ENCODE measurements at regions not wholly inside any gene's neighbourhood (a gene's known extent, or its start where the extent isn't known, plus 50 kb on each side); places are given as distances from the start of the nearest gene placed in this dataset.

DNA sequence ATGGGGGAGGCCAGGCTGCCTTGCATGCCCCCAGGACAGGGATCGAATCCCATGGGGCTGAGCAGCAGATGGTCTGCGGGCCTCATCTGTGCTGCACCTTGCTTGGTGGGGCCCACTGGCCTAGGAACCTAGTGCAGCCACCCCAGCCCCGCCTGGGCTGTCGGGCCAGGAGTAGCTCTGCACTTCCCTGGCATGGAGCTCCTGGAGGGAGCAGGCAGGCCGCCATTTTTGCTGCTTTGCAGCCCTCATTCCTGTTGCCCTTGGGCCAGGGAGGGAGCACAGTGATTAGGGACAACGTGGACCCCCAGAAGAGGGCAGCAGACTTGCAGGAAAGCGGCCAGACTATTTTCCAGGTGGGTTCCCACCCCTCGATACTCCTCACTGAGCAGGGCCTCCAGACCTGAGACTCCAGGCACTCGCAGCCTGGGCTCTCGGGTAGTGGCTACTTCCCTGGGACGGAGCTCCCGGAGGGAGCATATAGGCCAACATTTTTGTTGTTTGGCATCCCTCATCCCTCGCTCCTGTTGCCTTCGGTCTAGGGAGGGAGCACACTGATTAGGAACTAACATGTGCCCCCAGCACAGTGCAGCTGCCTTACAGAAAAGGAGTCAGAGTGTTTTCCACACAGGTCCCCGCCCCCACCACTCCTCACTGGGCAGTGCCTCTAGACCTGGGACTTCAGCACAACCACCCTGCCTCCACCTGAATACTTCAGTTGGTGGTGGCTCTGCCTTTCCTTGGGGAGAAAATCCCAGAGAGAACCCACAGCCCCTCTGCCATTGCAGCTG is 99.5 kb downstream of the MAIP1 start:
- DNase-seq (ENCODE audit: low read depth, low spot score), result peak; percentile 83

DNA sequence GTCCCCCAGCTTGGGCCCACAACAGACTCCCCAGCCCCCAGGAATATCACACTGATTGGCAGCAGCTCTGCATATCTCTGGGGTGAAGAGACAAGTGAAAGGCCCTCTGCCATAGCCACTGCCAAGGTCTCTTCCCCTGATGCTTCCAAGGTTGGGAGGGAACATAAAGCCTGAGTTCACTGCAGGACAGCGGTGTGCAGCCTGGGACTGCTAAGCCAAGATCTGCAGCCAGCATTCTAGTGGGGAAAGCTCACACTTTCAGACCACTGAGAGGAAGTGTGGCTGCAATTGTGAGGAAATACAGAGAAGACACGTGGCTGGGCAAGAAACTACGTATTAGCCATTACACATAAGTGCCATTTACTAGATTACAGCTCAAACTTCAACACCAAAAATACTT is 100.7 kb downstream of the MAIP1 start:
- DNase-seq (ENCODE audit: low read depth, low spot score), result no peak

GRCh38 chr2:200063155-200063554 is 107.8 kb downstream of the MAIP1 start:
- no peak for DNase-seq (ENCODE audit: low read depth, low spot score)

- DNase-seq (ENCODE audit: low read depth, low spot score), result no peak
Observed at GRCh38 chr2:200064879-200065278, 109.5 kb downstream of the MAIP1 start.

DNA sequence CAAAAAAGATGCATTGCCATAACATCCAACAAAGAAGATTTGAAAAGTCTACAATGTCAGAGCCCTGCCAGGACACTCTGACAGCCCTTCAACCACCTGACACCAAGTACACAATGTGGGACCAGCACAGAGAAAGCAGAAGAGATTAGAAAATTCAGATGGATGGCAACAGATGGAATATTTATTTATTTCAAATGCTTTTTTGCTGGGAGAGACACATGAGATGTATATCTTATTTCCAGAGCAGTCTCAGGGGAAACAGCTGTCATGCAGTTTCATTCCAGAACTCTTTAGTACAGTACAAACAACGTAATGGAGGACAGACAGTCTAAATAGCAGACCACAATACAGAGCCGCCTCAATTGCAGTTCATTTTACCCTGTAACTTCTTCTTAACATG is 110.1 kb downstream of the MAIP1 start:
- no peak for DNase-seq (ENCODE audit: low read depth, low spot score)

DNA sequence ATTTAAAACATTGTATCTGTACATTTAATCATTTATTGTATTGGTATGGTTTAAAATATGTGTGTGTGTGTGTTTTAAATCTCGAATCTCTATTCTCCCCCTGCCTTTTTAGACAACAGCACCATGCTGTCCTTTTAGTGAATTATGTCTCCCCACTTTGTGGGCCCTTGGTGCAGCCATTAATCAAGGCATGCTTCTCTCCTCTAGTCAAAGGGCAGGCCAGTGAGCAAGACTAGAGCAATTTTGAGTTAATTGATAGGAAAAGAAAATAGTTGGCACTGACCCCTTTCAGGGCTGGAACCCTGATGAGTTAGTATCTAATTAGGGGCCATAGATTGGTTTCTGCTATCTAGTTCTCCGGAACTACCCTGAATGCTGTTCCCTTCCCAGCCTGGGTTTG is 111.0 kb downstream of the MAIP1 start:
- DNase-seq (ENCODE audit: low read depth, low spot score), result no peak

GRCh38 chr2:200068642-200069041 is 113.3 kb downstream of the MAIP1 start:
- no peak for DNase-seq (ENCODE audit: low read depth, low spot score)

DNA sequence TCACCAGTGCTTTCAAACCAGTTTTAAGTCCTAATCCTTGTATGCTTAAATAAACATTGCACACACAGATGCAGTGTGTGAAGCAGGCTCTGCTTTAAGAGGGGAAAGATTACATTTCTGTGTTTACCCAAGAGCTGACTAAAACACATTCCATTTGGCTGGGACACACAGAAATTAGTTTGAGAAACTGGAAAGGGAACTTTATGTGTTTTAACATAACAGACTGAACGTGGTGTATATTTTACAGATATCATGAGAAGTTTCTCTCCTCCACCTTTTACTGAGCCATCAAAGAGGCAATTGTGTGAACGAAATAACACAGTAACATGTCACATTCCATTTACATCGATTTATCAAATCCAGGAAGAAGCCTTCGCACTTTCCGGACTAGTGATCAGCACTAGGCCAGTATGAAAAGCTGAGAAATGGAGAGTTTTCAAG is 121.8 kb downstream of the MAIP1 start:
- DNase-seq (ENCODE audit: low read depth, low spot score), result no peak

- DNase-seq (ENCODE audit: low read depth, low spot score), result no peak
Observed at GRCh38 chr2:200077838-200078237, 122.5 kb downstream of the MAIP1 start.

DNA sequence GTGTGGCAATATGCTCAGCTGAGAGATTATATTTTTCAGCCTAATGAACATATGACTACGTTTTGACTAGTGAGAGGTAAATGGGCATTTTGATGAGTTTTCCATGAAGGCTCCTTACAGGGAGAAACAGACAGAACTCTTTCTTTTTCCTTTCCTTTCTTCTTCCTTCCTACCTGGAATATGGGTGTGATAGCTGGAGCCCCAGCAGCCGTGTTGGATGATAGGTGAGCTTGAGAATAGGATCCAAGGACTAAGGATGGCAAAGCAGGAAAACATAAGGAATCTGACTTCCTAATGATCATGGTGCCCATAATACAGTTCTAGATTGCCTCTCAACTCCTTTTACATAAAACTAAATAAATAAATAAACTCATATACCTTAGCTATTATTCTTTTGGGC is 124.0 kb downstream of the MAIP1 start:
- DNase-seq (ENCODE audit: low read depth, low spot score), result no peak

DNA sequence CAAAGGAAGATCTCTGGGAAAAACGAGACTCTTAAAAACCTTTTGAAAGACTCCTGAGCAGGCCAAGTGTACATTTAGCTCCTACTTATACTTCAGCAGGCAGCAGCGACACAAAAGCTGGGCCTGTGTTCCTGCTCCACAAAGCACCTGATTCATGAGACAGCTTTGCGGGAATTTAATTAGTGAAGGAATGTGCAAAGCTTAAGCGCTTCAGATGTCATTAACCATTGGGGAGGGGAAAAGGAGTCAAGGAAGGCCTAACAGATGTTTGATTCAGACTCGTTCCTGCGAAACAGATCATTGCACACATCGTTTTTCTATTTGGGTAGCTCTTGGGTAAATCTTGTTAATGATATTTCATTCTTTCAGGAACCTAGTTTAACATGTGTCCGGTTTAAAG is 125.9 kb downstream of the MAIP1 start:
- peak; percentile 28 for DNase-seq (ENCODE audit: low read depth, low spot score)

DNA sequence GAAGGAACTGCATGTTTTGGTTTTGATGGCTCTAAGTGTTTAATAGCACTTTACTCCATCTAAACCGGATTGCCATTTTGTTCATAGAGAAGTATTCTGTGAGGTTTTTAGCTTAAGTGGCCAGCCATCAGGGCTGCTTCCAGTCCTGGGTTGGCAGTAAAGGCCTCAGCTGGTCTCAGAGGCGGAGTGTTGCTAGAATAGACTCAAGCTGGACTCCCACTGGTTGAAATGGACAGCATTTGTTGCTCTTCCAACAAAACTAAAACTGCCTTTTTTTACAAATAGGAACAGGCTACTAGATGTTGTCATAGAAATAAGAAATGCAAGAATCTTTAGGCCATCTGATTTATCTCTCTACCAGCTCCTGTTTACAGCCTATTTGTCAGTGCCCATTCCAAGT is 126.4 kb downstream of the MAIP1 start:
- DNase-seq (ENCODE audit: low read depth, low spot score), result no peak

GRCh38 chr2:200084036-200084435 is 128.7 kb downstream of the MAIP1 start:
- DNase-seq (ENCODE audit: low read depth, low spot score), result no peak

GRCh38 chr2:200086911-200087310 is 131.5 kb downstream of the MAIP1 start:
- DNase-seq (ENCODE audit: low read depth, low spot score), result no peak

GRCh38 chr2:200087451-200087850 is 132.1 kb downstream of the MAIP1 start:
- DNase-seq (ENCODE audit: low read depth, low spot score), result no peak

- no peak for DNase-seq (ENCODE audit: low read depth, low spot score)
Observed at GRCh38 chr2:200089040-200089755, 133.8 kb downstream of the MAIP1 start.

GRCh38 chr2:200089756-200090109 is 134.4 kb downstream of the MAIP1 start:
- DNase-seq (ENCODE audit: low read depth, low spot score), result no peak

GRCh38 chr2:200090683-200091082 is 135.3 kb downstream of the MAIP1 start:
- DNase-seq (ENCODE audit: low read depth, low spot score), result no peak

GRCh38 chr2:200091126-200091525 is 135.7 kb downstream of the MAIP1 start:
- DNase-seq (ENCODE audit: low read depth, low spot score), result no peak

DNA sequence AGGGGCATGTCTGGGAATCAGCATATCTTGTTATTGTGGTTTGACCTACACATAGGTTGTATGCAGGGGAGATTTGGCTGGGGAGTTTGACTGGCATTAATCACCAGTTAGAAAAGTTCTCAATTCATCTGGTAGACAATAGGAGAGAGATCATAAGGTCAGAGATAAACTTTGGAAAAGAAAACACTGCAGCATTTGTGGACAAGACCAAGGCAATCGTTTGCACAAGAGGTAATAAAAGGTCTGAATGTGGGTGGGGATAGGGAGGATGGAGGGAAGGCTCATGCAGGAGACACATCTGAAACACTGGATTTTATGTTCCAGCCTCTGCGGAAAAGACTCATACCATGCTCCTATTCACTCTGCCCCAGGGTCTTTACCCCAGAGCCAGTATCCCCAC is 136.9 kb downstream of the MAIP1 start:
- DNase-seq (ENCODE audit: low read depth, low spot score), result no peak

DNA sequence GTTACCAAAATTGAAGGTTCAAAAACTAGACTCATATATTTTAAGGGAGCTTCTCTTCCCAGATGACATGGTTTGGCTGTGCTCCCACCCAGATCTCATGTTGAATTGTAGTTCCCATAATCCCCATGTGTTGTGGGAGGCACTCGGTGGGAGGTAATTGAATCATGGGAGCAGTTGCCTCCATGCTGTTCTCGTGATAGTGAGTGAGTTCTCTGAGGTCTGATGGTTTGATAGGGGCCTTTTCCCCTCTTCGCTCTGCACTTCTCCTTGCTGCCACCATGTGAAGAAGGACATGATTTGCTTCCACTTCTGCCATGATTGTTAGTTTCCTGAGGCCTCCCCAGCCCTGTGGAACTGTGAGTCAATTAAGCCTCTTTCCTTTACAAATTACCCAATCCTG is 140.1 kb downstream of the MAIP1 start:
- DNase-seq (ENCODE audit: low read depth, low spot score), result no peak

DNA sequence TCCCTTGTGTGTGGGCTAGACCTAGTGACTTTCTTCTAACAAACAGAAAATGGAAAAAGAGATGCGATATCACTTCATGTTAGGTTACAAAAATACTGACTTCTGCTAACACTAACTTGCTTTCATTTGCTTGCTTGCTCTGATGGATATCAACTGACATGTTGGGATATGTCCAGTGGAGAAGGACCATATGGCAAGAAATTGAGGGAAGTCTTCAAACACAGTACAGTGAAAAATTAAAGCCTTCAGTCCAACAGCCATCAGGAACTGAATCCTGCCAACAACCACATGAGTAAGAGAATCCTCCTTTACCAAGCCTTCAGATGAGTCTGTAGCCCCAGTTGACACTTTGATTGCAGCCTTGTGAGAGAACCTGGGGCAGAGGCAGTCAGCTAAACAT is 143.9 kb downstream of the MAIP1 start:
- DNase-seq (ENCODE audit: low read depth, low spot score), result no peak

- no peak for DNase-seq (ENCODE audit: low read depth, low spot score)
Observed at GRCh38 chr2:200100027-200100426, 144.6 kb downstream of the MAIP1 start.

Measured in iPS DF 19.7 (cell line).